ENCODE measurements at regions not wholly inside any gene's neighbourhood (a gene's known extent, or its start where the extent isn't known, plus 50 kb on each side); places are given as distances from the start of the nearest gene placed in this dataset.
"Not testable (repeated sequence)": the region's sequence is repeated elsewhere in the genome, so short reads cannot be mapped to it uniquely, and the experiment has no call there.

DNA sequence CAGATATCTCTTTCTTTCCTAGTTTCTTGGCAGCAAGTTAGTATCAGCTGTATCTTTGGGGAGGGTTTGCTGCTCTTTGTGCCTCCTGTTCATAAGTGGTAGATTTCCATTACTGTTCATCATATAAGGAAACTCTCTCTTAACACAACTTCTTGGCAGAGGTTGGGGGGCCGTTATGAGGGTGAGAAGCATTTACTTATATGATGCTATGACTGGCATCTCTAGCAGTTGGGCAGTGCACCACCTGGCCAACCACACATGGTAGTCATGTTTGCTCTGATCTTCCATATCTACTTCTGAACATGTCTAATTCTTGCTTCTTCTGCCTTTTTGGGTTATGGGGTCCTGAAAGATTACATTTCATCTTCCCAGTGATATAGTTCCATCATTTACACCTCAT, 282.2 kb downstream of the CYRIA start:
- FAIRE-seq (no peak), DNase-seq (ENCODE audit: extremely low spot score, insufficient read length, low read depth) (no peak)

DNA sequence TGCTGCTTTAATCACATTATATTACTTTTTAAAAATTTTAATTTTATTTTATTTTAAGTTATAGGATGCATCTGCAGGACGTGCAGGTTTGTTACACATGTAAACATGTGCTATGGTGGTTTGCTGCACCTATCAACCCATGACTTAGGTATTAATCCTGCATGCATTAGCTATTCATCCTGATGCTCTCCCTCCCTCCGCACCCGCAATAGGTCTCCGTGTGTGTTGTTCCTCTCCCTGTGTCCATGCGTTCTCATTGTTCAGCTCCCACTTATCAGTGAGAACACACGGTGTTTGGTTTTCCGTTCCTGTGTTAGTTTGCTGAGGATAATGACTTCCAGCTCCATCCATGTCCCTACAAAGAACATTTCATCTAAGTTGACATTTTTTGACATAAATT, 283.2 kb downstream of the CYRIA start:
- DNase-seq (ENCODE audit: extremely low spot score, insufficient read length, low read depth): no peak
- no peak for FAIRE-seq

DNA sequence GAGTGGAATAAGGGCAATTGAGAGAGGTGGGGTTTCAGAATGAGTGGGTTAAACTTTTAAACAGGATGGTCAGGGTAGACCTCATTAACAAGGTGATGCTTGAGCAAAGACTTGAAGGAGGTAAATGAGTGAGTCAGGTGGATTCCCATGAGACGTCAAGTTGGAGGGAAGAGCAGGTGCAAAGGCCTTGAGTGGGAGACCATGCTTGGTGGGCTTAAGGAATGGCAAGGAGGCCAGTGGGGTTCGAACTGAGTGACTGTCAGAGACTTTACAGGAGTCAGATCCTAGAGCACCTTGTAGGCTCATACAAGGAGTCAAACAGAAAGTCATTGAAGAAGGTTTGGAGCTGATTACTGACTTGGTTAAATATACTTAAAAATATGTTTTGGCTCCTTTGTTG, 284.1 kb downstream of the CYRIA start:
- DNase-seq (ENCODE audit: extremely low spot score, insufficient read length, low read depth): no peak
- FAIRE-seq: no peak

- not testable (repeated sequence) for FAIRE-seq
These were observed 285.7 kb downstream of the CYRIA start for GRCh38 chr2:16379901-16380300.

GRCh38 chr2:16379061-16379460, 286.6 kb downstream of the CYRIA start:
- FAIRE-seq; DNase-seq (ENCODE audit: extremely low spot score, insufficient read length, low read depth): not testable (repeated sequence)

More at GRCh38 chr2:16379901-16380300, 285.7 kb downstream of the CYRIA start:
- DNase-seq (ENCODE audit: extremely low spot score, insufficient read length, low read depth): not testable (repeated sequence)

DNA sequence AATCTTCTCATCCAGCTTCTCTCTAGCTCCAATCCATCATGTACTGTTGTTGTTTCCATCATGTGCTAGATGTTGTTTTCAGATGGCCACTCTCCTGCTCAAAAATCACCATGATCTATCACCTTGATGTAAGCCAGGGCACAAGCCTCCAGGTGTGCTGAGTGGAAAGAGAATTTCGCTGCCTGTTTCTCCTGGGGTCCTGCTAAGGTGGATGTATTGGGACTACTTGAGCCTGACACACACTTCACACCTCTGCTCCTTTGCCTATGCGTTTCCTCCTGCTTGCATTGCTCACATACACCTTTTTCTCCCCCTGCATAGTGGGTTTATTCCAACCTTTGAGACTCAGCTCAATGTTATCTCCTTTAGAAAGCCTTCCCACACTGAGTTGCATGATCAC, 287.6 kb downstream of the CYRIA start:
- FAIRE-seq: no peak

DNA sequence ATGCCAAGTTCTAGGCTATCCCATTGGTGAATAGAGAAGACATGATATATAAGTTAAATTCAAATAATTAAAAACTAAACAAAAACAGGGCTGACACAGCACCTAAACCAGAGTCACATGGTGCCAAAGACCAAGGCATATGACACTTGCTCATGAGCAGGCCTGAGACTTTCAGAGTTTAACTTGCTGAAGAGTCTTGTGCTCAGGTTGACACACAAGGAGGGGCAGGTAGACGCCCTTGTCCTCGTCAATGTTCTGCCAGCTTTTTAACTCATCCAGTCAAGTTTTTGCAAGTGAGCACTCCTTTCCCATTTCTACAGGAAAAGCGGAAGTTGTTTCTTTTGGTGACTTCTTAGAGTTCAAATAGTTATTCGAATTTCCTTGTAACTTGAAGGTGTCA, 289.7 kb downstream of the CYRIA start:
- no peak for DNase-seq (ENCODE audit: extremely low spot score, insufficient read length, low read depth)
- FAIRE-seq: no peak

More for the DNA sequence above, 287.6 kb downstream of the CYRIA start:
- no peak for DNase-seq (ENCODE audit: extremely low spot score, insufficient read length, low read depth)

- FAIRE-seq: no peak
- DNase-seq (ENCODE audit: extremely low spot score, insufficient read length, low read depth): no peak
These were observed 290.3 kb downstream of the CYRIA start for GRCh38 chr2:16375351-16375750.

- no peak for FAIRE-seq
- no peak for DNase-seq (ENCODE audit: extremely low spot score, insufficient read length, low read depth)
These were observed 291.0 kb downstream of the CYRIA start for GRCh38 chr2:16374671-16375070.

GRCh38 chr2:16373341-16373740, 292.3 kb downstream of the CYRIA start:
- FAIRE-seq (no peak), DNase-seq (ENCODE audit: extremely low spot score, insufficient read length, low read depth) (no peak)

DNA sequence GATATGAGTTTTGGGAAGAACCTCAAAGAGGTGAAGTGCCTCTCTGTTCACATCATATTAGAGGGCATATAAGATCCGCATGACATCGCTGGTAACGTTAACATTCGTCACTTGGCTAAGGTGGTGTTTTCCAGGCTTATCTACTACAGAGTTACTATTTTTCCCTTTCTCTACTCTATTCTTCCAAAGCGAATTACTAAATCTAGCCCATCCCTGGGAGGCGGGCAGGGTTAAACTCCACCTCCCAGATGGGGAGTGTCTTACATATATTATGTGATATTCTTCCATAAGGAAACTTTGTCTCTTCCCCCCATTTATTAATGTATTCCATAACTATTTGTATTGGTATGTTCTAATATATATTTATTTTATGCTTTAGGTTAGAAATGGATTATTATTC, 293.9 kb downstream of the CYRIA start:
- FAIRE-seq: no peak
- DNase-seq (ENCODE audit: extremely low spot score, insufficient read length, low read depth): no peak

- no peak for FAIRE-seq
- DNase-seq (ENCODE audit: extremely low spot score, insufficient read length, low read depth): no peak
These were observed 296.7 kb downstream of the CYRIA start for GRCh38 chr2:16368951-16369350.

GRCh38 chr2:16368328-16368727, 297.3 kb downstream of the CYRIA start:
- DNase-seq (ENCODE audit: extremely low spot score, insufficient read length, low read depth) (no peak), FAIRE-seq (no peak)

DNA sequence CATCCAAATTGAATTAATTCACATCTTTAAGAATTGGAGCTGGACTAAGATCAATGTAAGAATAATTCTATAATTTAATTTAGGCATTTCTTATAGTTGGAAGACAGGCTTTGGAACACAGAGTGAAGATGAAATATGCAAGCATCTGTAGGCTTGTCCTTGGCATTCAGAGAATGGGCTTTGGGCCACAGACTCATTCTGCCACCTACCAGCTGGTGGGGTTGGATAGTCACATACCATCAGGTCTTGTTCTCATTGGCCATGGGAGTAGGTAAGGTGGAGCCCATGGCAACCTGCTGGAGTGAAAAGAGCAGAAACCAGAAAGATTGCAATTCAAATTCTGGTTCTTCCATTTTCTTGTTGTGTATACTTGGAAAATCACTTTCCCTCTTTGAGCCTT, 300.3 kb downstream of the CYRIA start:
- DNase-seq (ENCODE audit: extremely low spot score, insufficient read length, low read depth) (no peak), FAIRE-seq (no peak)

- no peak for DNase-seq (ENCODE audit: extremely low spot score, insufficient read length, low read depth)
- FAIRE-seq: no peak
These were observed 302.1 kb downstream of the CYRIA start for GRCh38 chr2:16363581-16363980.

GRCh38 chr2:16362611-16363010, 303.0 kb downstream of the CYRIA start:
- FAIRE-seq: no peak
- no peak for DNase-seq (ENCODE audit: extremely low spot score, insufficient read length, low read depth)

DNA sequence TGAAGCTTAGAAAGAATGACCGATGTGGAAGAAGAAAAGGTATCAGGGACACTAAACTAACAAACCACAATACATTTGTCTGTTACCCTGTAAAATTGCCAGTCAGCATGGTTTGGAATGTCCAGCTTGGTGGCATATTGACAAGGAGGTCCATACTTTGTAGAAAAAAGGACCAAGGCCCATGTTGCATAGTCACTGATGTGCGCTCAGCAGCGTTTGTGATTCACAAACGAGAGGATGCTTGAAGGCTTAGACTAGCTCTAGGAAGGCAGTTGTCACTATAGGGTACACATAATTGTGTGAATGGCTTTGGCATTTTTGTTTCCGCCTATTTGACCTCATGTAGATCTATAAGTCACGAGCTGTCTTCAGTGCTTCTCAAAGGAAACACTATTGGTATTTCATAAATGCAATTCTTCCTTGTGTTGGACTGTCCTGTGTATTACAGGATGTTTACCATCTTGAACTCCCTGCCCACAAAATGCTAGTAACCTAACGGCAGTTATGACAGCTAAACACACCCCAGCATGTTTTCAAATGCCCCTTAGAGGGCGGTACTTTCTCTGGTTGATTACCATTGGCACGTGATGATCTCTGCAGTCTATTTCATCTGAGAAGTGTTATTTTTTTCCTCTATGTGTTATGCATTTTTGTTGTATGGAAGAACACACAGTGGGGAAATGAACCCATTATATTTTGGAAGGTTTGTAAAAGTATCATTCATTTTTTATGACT, 304.2 kb downstream of the CYRIA start:
- FAIRE-seq (no peak), DNase-seq (ENCODE audit: extremely low spot score, insufficient read length, low read depth) (no peak)

- no peak for FAIRE-seq
- DNase-seq (ENCODE audit: extremely low spot score, insufficient read length, low read depth): no peak
These were observed 305.7 kb downstream of the CYRIA start for GRCh38 chr2:16359961-16360360.

GRCh38 chr2:16357188-16357587, 308.4 kb downstream of the CYRIA start:
- FAIRE-seq: no peak
- DNase-seq (ENCODE audit: extremely low spot score, insufficient read length, low read depth): no peak

GRCh38 chr2:16351541-16351940, 314.1 kb downstream of the CYRIA start:
- no peak for FAIRE-seq
- DNase-seq (ENCODE audit: extremely low spot score, insufficient read length, low read depth): no peak

DNA sequence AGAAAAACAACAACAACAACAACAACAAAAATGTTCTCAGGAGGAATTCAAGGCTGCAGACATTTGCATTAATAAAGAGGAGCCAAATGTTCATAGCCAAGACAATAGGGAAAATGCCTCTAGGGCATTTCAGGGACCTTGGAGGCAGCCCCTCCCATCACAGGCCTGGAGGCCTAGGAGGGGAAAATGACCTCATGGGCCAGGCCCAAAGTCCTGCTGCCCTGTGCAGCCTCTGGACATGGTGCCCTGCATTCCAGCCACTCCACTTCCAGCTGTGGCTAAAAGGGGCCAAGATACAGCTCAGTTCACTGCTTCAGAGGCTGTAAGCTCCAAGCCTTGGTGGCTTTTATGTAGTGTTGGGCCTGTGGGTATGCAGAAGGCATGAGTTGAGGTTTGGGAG, 314.5 kb downstream of the CYRIA start:
- DNase-seq (ENCODE audit: extremely low spot score, insufficient read length, low read depth) (no peak), FAIRE-seq (no peak)

- no peak for FAIRE-seq
- no peak for DNase-seq (ENCODE audit: extremely low spot score, insufficient read length, low read depth)
These were observed 315.4 kb downstream of the CYRIA start for GRCh38 chr2:16350211-16350610.

Measured in GM18507 (cell line).